ENCODE measurements at regions not wholly inside any gene's neighbourhood (a gene's known extent, or its start where the extent isn't known, plus 50 kb on each side); places are given as distances from the start of the nearest gene placed in this dataset.
"Not testable (repeated sequence)": the region's sequence is repeated elsewhere in the genome, so short reads cannot be mapped to it uniquely, and the experiment has no call there.

DNA sequence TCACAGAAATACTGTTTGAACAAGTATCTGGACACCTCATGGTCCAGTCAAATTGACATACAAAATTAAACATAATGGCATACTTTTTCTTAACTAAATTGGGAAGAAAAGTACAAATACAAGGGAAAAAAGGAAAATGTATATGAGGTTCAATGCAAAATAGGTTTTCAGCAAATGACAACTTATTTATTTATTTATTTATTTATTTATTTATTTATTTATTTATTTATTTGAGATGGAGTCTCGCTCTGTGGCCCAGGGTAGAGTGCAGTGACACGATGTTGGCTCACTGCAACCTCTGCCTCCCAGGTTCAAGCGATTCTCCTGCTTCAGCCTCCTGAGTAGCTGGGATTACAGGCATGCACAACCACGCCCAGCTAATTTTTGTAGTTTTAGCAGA, 424.9 kb upstream of the AKR1E2 start:
- DNase-seq, H3K27ac Mint-ChIP-seq, H3K4me3 Mint-ChIP-seq, H3K36me3 Mint-ChIP-seq, CTCF ChIA-PET, H3K9me3 Mint-ChIP-seq, H3K4me1 Mint-ChIP-seq: not testable (repeated sequence)
- H3K27me3 Mint-ChIP-seq, result peaks cover 10% of the 10 kb centered on the region

DNA sequence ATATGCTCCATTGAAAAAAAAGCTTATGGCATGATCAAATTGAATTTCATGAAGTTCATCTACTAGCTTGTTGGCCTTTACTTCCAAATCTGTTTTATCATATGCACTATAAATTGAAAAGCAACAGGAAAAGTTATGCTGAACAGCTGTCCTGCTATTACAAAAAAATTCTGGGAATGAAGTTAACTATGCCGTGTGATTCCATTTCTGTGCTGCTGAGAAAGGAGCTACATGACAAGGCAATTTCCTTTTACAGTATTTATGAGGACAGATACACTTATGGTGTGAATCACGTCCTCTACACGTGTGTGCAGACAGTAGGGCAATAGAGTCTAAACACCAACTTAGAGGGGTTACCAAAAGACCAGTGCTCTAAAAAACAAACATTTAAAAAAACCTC, 426.5 kb upstream of the AKR1E2 start:
- Mint-ChIP-seq H3K27ac (no peak overlapping the region), H3K36me3 (no peaks in the 10 kb centered on the region), H3K9me3 (no peaks in the 10 kb centered on the region), H3K4me3 (no peak overlapping the region), H3K27me3 (peaks cover 8% of the 10 kb centered on the region), H3K4me1 (no peaks in the 10 kb centered on the region)
- no peak for DNase-seq
- CTCF ChIA-PET, result interaction anchor here (0.7 kb wide), 1 partner anchor 1159 kb away, joined by 3 read pairs; no protein-coding TSS in a partner anchor

DNA sequence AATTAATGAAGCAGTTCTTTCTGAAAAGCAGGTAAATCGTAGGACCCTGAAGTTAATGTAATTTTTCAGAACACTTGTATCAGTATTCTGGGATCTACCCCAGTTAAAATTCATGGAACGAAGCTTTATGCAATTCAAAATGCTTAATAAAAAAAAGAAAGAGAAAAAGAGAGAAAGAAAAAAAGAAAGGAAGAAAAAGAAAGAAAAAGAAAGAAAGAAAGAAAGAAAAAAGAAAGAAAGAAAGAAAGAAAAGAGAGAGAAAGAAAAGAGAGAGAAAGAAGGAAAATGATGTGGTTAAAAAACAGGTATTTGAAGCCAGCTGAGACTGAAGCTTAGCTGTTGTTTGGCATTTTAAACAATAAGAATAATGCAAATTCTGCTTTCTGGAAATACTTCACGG, 427.4 kb upstream of the AKR1E2 start:
- Mint-ChIP-seq H3K9me3 (no peaks in the 10 kb centered on the region), H3K27me3 (peaks cover 8% of the 10 kb centered on the region), H3K36me3 (no peaks in the 10 kb centered on the region), H3K4me1 (no peaks in the 10 kb centered on the region), H3K27ac (no peak overlapping the region), H3K4me3 (no peak overlapping the region)
- CTCF ChIA-PET, result interaction anchor here (0.7 kb wide), 1 partner anchor 1158 kb away, joined by 3 read pairs; no protein-coding TSS in a partner anchor
- DNase-seq, result no peak

DNA sequence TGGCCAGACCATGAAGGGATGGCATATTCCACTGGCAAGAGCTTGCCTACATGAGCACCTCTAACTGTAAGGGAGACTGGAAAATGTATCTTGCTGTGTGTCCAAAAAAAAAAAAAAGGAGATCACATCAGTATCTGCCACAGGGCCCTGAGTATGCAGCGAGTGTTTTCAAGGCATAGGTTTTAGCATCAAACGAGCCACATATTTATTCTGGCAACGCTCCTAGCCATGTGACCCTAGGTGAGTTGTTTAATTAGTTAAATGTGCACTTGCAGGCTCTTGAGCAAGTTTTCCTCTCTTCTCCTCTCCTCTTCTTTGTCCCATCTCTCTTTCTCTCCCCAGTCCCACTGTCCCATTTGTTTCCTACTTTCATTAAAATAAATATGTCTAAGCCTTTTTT, 428.7 kb upstream of the AKR1E2 start:
- Mint-ChIP-seq H3K4me1 (no peaks in the 10 kb centered on the region), H3K36me3 (no peaks in the 10 kb centered on the region), H3K27ac (no peak overlapping the region), H3K9me3 (no peaks in the 10 kb centered on the region), H3K4me3 (no peak overlapping the region), H3K27me3 (peaks cover 4% of the 10 kb centered on the region)
- no peak for DNase-seq
- CTCF ChIA-PET, result no interaction called here

DNA sequence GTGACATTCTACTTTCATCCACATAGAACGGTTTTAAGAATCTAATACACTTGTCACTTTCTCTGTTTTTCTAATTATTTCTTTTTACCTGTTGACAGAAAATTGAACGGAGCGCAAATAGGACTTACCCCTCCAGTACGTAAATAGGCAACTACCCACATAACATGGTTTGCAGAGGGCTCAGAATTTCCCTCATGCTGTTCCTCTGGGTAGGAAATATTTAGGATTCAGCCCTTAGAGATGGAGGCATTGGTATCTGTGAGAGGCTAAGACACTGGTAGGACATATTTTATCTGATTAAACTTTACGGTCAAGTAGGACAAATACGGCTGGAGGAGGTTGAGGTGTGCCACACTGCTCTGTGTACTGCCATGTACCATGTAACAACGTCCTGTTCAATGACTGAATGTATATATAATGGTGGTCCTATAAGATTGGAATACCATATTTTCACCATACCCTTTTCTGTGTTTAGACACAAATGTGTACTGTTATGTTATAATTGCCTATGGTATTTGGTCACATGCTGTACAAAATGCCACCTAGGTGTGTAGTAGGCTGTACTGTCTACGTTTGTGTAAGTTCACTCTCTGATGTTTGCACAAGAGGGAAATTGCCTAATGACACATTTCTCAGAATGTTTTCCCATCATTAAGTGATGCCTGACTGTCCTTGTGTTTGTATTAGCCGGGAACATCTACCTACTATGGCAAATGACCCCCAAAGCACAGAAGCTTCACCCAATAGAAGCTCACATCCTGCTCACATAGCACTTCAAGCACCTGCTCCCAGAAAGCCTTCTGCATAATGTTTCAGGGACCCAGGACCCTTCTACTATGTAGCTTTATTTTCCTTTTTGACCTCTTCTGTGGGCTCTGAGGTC, 429.4 kb upstream of the AKR1E2 start:
- Mint-ChIP-seq H3K4me1 (no peaks in the 10 kb centered on the region), H3K4me3 (no peak overlapping the region), H3K27me3 (peaks cover 7% of the 10 kb centered on the region), H3K36me3 (no peaks in the 10 kb centered on the region), H3K9me3 (no peaks in the 10 kb centered on the region), H3K27ac (no peak overlapping the region)
- CTCF ChIA-PET, result no interaction called here
- DNase-seq, result no peak

DNA sequence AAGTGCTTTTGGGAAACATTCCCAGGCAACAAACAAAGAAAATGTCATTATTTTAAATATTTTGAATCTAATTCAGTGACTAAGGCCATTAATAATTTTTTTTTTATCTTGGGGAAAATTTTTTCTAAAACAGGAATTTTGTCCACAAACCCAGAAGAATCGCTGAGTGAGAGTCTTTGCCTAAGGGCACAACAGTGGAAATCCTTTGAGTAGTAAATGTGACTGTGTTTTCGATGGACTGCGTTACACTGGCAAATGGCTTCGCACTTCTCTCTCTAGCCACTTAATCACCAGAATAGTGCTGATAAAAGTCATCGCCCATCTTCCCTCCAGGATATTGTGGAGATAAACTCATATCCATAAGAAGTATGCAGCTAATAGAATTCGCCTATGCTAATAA, 430.3 kb upstream of the AKR1E2 start:
- no peak for DNase-seq
- H3K4me3 Mint-ChIP-seq, result no peak overlapping the region
- no peak overlapping the region for H3K27ac Mint-ChIP-seq
- CTCF ChIA-PET, result no interaction called here
- H3K4me1 Mint-ChIP-seq, result no peaks in the 10 kb centered on the region
- peaks cover 8% of the 10 kb centered on the region for H3K27me3 Mint-ChIP-seq
- H3K9me3 Mint-ChIP-seq, result no peaks in the 10 kb centered on the region
- H3K36me3 Mint-ChIP-seq, result no peaks in the 10 kb centered on the region

DNA sequence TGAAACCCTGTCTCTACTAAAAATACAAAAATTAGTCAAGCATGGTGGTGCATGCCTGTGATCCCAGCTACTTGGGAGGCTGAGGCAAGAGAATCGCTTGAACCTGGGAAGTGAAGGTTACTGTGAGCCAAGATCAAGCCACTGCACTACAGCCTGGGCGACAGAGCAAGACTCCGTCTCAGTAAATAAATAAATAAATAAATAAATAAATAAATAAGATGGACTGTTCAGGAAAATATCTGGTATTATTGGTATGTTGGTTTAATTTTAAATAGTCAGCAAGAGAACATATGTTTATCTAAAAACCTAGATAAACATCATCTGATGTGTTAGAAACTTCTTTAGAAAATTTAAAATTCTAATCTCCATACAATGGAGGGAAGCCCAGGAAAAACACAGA, 431.6 kb upstream of the AKR1E2 start:
- CTCF ChIA-PET, H3K27ac Mint-ChIP-seq, H3K27me3 Mint-ChIP-seq, H3K4me1 Mint-ChIP-seq, H3K9me3 Mint-ChIP-seq, DNase-seq, H3K4me3 Mint-ChIP-seq, H3K36me3 Mint-ChIP-seq: not testable (repeated sequence)

DNA sequence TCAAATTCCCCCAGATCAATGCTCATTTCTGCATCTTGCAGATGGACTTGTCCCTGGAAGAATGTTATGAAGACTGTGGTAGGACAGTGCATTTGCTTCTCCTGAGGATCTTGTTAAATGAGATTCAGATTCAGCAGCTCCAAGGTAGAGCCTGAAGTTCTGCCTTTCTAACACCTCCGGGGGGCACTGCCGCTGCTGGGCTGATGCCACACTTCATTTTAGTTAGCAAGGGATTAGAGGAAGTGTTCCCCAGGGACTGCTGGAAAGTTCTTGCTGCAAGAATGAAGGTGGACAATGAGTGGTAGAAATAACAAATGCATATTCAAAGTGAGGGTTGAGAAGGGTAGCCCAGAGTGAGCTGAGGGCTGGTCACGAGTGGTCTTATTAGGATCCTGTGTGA, 434.3 kb upstream of the AKR1E2 start:
- Mint-ChIP-seq H3K4me3 (no peak overlapping the region), H3K36me3 (no peaks in the 10 kb centered on the region), H3K9me3 (no peaks in the 10 kb centered on the region), H3K27ac (no peak overlapping the region), H3K4me1 (no peaks in the 10 kb centered on the region), H3K27me3 (peaks cover 4% of the 10 kb centered on the region)
- CTCF ChIA-PET, result interaction anchor here (0.9 kb wide), 1 partner anchor 54 kb away, joined by 3 read pairs; no protein-coding TSS in a partner anchor
- no peak for DNase-seq

DNA sequence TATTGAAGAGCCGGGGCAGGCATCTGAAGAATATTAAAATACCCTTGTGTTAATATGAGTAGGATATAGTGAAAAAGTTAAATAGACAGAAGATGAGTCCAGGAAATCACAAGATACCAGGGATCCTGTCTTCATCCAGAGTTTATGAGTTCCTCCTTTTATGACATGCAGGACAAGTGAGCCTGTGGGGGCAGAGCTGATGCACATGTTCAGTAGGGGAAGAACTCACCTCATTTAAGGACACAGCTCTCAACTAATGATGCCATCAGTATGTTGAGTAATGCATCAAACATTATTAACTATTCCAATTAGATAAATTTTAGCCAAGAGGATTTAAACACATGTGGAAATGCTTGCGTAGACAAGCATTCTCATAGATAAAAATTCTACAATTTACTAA, 435.8 kb upstream of the AKR1E2 start:
- peaks cover 7% of the 10 kb centered on the region for H3K27me3 Mint-ChIP-seq
- no peaks in the 10 kb centered on the region for H3K36me3 Mint-ChIP-seq
- H3K4me1 Mint-ChIP-seq, result no peaks in the 10 kb centered on the region
- no peak overlapping the region for H3K4me3 Mint-ChIP-seq
- CTCF ChIA-PET, result no interaction called here
- no peaks in the 10 kb centered on the region for H3K9me3 Mint-ChIP-seq
- H3K27ac Mint-ChIP-seq, result no peak overlapping the region
- DNase-seq, result no peak

DNA sequence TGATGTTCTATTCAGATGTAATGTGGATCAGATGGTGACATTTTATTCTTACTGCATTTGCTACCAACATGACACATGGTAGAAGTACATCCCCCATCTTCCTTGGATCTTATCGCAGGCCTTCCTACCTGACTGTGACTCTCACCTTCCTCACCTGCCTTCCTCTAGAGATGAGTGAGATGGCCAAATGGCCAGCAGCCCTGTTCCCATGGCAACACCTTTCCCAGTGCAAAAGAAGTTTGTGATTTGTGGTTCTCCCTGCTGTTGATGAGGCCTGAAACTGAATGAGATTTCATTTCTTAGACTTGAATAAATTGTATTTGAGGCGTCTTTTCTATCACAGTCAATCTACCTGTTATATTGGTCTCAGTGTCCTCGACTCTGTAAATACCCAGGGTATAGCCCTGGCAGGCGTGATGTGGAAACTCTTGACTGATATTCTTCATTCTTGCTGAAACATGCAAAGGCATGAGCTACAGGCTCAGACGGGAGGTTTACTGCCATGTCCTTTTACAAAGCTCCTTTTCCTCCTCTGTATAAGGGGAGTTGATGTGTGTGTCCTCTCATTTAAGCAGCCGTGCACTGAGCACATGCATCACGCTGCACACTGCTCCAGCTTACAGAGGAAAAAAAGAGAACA, 440.7 kb upstream of the AKR1E2 start:
- Mint-ChIP-seq H3K27ac (no peak overlapping the region), H3K4me1 (no peaks in the 10 kb centered on the region), H3K27me3 (peaks cover 9% of the 10 kb centered on the region), H3K4me3 (no peak overlapping the region), H3K9me3 (no peaks in the 10 kb centered on the region), H3K36me3 (no peaks in the 10 kb centered on the region)
- CTCF ChIA-PET, result no interaction called here
- DNase-seq, result no peak

DNA sequence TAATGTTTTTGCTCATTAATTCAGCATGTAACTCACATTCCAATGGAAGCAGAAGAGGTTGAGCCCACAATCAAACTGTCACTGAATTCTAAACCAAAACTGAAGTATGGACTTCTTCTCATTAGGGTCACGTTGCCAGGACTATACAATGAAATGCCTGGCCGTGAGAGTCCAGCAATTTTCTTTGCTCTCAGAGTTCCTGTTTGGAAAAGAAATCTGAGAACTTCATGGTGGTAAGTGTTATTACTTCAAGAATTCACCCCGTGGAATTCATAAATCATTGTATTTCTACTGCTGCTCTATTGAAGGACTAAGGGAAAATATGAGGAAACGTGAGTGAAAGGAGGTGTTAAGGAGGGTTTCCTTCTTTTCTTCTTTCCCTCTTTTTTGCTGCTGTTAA, 441.8 kb upstream of the AKR1E2 start:
- CTCF ChIA-PET, result no interaction called here
- Mint-ChIP-seq H3K4me3 (no peak overlapping the region), H3K9me3 (no peaks in the 10 kb centered on the region), H3K27ac (no peak overlapping the region), H3K27me3 (peaks cover 9% of the 10 kb centered on the region), H3K4me1 (no peaks in the 10 kb centered on the region), H3K36me3 (no peaks in the 10 kb centered on the region)
- no peak for DNase-seq

DNA sequence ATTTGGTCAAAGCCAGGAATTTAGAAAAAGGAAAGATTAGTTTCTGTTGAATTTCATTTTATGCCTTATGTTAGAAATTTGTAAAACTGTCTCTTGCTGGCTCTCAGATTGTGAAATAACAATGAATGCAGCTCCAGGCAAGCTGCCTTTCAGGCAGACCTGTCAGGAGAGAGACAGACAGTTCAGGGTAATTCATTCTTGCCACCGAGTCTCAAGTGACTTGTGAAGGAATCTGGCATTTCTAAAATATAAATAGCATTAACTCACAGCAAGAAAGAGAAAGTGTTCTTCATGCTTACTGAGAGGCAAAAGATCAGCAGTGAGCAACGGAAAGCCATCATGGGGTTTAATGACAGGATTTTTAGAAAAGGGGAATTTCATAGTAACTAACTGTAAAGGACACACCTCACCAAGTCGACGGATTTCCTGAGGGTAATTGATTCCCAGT, 442.3 kb upstream of the AKR1E2 start:
- DNase-seq, result no peak
- H3K27me3 Mint-ChIP-seq, result peaks cover 9% of the 10 kb centered on the region
- no peaks in the 10 kb centered on the region for H3K36me3 Mint-ChIP-seq
- no peak overlapping the region for H3K4me3 Mint-ChIP-seq
- no peaks in the 10 kb centered on the region for H3K9me3 Mint-ChIP-seq
- no peak overlapping the region for H3K27ac Mint-ChIP-seq
- no peaks in the 10 kb centered on the region for H3K4me1 Mint-ChIP-seq
- CTCF ChIA-PET, result no interaction called here

DNA sequence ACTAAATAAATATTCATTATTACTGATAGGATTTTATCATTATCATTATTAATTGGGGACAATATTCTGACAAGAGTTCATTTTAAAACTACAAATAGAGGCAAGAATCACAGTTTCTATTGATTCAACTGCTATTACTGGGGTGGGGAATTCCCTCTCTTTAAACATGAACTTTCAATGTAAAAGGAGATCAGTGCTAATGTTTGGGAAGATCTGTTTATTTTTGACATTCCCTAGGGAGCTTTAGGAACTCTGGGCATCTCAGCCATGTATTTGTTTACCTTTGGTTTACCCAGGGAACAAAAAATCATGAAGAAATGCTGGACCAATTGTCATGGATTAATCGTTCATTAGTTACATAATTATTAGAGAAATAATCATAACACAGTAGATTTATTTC, 443.2 kb upstream of the AKR1E2 start:
- Mint-ChIP-seq H3K4me1 (no peaks in the 10 kb centered on the region), H3K27me3 (peaks cover 9% of the 10 kb centered on the region), H3K9me3 (no peaks in the 10 kb centered on the region), H3K36me3 (no peaks in the 10 kb centered on the region), H3K27ac (no peak overlapping the region), H3K4me3 (no peak overlapping the region)
- no peak for DNase-seq
- CTCF ChIA-PET, result no interaction called here

DNA sequence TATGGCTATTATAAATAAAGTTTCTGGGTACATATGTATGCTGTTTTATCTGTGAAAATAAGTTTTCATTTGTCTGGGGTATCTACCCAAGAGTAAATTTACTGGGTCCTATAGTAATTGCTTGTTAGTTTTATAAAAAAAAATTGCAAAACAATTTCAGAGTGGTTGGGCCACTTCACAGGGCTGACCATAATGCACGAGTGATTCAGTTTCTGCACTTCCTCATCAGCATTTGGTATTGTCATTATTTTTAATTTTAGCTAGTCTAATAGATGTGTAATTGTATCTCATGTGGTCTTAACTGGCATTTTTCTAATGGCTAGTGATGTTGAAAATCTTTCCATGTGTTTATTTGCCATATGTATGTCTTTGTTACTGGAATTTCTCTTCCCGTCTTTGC, 452.4 kb upstream of the AKR1E2 start:
- H3K27ac Mint-ChIP-seq, result no peak overlapping the region
- H3K4me1 Mint-ChIP-seq, result no peaks in the 10 kb centered on the region
- H3K27me3 Mint-ChIP-seq, result peaks cover 18% of the 10 kb centered on the region
- no peaks in the 10 kb centered on the region for H3K9me3 Mint-ChIP-seq
- no peak for DNase-seq
- CTCF ChIA-PET, result no interaction called here
- H3K4me3 Mint-ChIP-seq, result no peak overlapping the region
- no peaks in the 10 kb centered on the region for H3K36me3 Mint-ChIP-seq

DNA sequence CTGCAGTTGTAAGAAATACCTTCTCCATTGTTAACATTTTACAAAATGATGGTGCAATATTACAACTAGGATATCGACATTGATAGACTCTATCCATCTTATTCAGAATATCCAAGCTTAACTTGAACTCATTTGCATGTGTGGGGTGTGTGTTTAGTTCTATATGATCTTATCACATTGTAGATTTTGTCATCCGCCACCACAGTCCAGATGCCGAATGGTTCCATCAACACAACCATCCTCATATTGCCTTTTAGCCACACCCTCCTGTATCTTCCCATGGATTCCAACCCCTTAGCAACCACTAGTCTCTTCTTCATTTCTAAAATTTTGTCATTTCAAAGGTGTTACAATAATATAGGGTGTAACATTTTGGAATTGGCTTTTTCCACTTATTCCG, 452.9 kb upstream of the AKR1E2 start:
- Mint-ChIP-seq H3K27me3 (peaks cover 18% of the 10 kb centered on the region), H3K9me3 (no peaks in the 10 kb centered on the region), H3K4me1 (no peaks in the 10 kb centered on the region), H3K27ac (no peak overlapping the region), H3K4me3 (no peak overlapping the region), H3K36me3 (no peaks in the 10 kb centered on the region)
- no peak for DNase-seq
- CTCF ChIA-PET, result no interaction called here
